Right ventricle myocardium superior (tissue), 1 donor: ENCODE measurements at regions not wholly inside any gene's neighbourhood (a gene's known extent, or its start where the extent isn't known, plus 50 kb on each side); places are given as distances from the start of the nearest gene placed in this dataset.

Experiments
- ATAC-seq: fragments of 200-7000 bp; cut with Tn5 transposase; one replicate; pipeline ENCODE4 v1.9.1; 2020; ENCODE audit warnings: mild to moderate bottlenecking; ENCODE audit not compliant: poor library complexity
- DNase-seq: peaks from one replicate; pipeline ENCODE4 v3.0.0-alpha.2; 2020
- intact Hi-C: fragments of 100-400 bp; cut with DNase I; formaldehyde crosslinking; loops from one replicate; pipeline ENCODE4 v1.11.2; 2022
- donor health status: DM: no; HTN: yes; CAD: no; lungs with severe emphysema.

GRCh38 chr1:222935239-222935900 lies 120.5 kb downstream of the DISP1 start:
- DNase-seq = no peak
- ATAC-seq = peak; percentile 77
- intact Hi-C loops = no loop called here

GRCh38 chr1:222936042-222936441 lies 121.2 kb downstream of the DISP1 start:
- DNase-seq (no peak), ATAC-seq (no peak)
- intact Hi-C loops = no loop called here

GRCh38 chr1:222938986-222939385 lies 124.1 kb downstream of the DISP1 start:
- no peak for DNase-seq
- ATAC-seq = no peak
- intact Hi-C loops = no loop called here

GRCh38 chr1:222940095-222940494 lies 125.3 kb downstream of the DISP1 start:
- intact Hi-C loops = loop anchor here (10.0 kb wide), 1 partner anchor 135 kb away; no protein-coding TSS in a partner anchor
- DNase-seq = no peak
- ATAC-seq = no peak

GRCh38 chr1:222940906-222941305 lies 126.1 kb downstream of the DISP1 start:
- DNase-seq (no peak), ATAC-seq (no peak)
- intact Hi-C loops = loop anchor here (10.0 kb wide), 1 partner anchor 134 kb away; no protein-coding TSS in a partner anchor

- ATAC-seq (no peak), DNase-seq (no peak)
- intact Hi-C loops = loop anchor here (10.0 kb wide), 1 partner anchor 133 kb away; no protein-coding TSS in a partner anchor
Observed at GRCh38 chr1:222941425-222941824, 126.6 kb downstream of the DISP1 start.

- DNase-seq (no peak), ATAC-seq (no peak)
- intact Hi-C loops = loop anchor here (10.0 kb wide), 1 partner anchor 128 kb away; no protein-coding TSS in a partner anchor
Observed at GRCh38 chr1:222946436-222946835, 131.6 kb downstream of the DISP1 start.

- DNase-seq (no peak), ATAC-seq (no peak)
- intact Hi-C loops = loop anchor here (10.0 kb wide), 1 partner anchor 127 kb away; no protein-coding TSS in a partner anchor
Observed at GRCh38 chr1:222948079-222948478, 133.2 kb downstream of the DISP1 start.

GRCh38 chr1:222950892-222951291 lies 136.1 kb downstream of the DISP1 start:
- intact Hi-C loops = no loop called here
- DNase-seq (no peak), ATAC-seq (no peak)

- intact Hi-C loops = no loop called here
- no peak for DNase-seq
- no peak for ATAC-seq
Observed at GRCh38 chr1:222953585-222953984, 138.7 kb downstream of the DISP1 start.

GRCh38 chr1:222955964-222956363 lies 141.1 kb downstream of the DISP1 start:
- intact Hi-C loops = no loop called here
- ATAC-seq (no peak), DNase-seq (no peak)

- DNase-seq (no peak), ATAC-seq (no peak)
- intact Hi-C loops = no loop called here
Observed at GRCh38 chr1:222956601-222957000, 141.8 kb downstream of the DISP1 start.

- ATAC-seq = no peak
- intact Hi-C loops = no loop called here
- DNase-seq = no peak
Observed at GRCh38 chr1:222967466-222968240, 152.8 kb downstream of the DISP1 start.

GRCh38 chr1:222970040-222970439 lies 155.2 kb downstream of the DISP1 start:
- DNase-seq (no peak), ATAC-seq (no peak)
- intact Hi-C loops = no loop called here

GRCh38 chr1:222970711-222971110 lies 155.9 kb downstream of the DISP1 start:
- no peak for DNase-seq
- no peak for ATAC-seq
- intact Hi-C loops = no loop called here

- intact Hi-C loops = no loop called here
- ATAC-seq (no peak), DNase-seq (no peak)
Observed at GRCh38 chr1:222971146-222971545, 156.3 kb downstream of the DISP1 start.

- ATAC-seq = no peak
- DNase-seq = no peak
- intact Hi-C loops = no loop called here
Observed at GRCh38 chr1:222973561-222973960, 158.7 kb downstream of the DISP1 start.

GRCh38 chr1:222974496-222974895 lies 159.7 kb downstream of the DISP1 start:
- no peak for DNase-seq
- no peak for ATAC-seq
- intact Hi-C loops = no loop called here

GRCh38 chr1:222975472-222976122 lies 160.8 kb downstream of the DISP1 start:
- peak; percentile 92 for ATAC-seq
- intact Hi-C loops = no loop called here
- DNase-seq = no peak

GRCh38 chr1:222976453-222976852 lies 161.6 kb downstream of the DISP1 start:
- DNase-seq = no peak
- intact Hi-C loops = no loop called here
- no peak for ATAC-seq
